H1 (cell line): ENCODE measurements at regions not wholly inside any gene's neighbourhood (a gene's known extent, or its start where the extent isn't known, plus 50 kb on each side); places are given as distances from the start of the nearest gene placed in this dataset.

Experiments
- CTCF ChIA-PET: fragments of 300-600 bp; sonication (Branson Sonifier 250); formaldehyde crosslinking; loops from one replicate; lab custom pipeline; 2021; ENCODE audit not compliant: partially characterized antibody; lab: Charles Lee
- POLR2A ChIA-PET: fragments of 300-600 bp; sonication (Branson Sonifier 250); formaldehyde crosslinking; loops from one replicate; lab custom pipeline; 2021; ENCODE audit warnings: inconsistent platforms; ENCODE audit not compliant: partially characterized antibody; lab: Charles Lee
- DNase-seq, 2 experiments: peaks; one replicate each; pipeline versions ENCODE4 v3.0.0 to v3.0.0-alpha.2; 2010 to 2022; ENCODE audit warnings: low spot score in 2 of 2, low read depth in 1 of 2, mixed read lengths in 1 of 2
- FAIRE-seq: peaks from 2 replicates; lab custom pipeline; 2011; peaks lifted over from hg19 to GRCh38; lab: Jason Lieb, UNC
- H2AFZ ChIP-seq: 2 replicates; pipeline ENCODE4 v1.8.1; 2012; ENCODE audit warnings: low read length, inconsistent platforms
- H2AK5ac ChIP-seq: 2 replicates; pipeline ENCODE4 v1.6.1; 2013; ENCODE audit warnings: low read depth, low read length
- H2BK120ac ChIP-seq: replicated peaks from 2 replicates; pipeline ENCODE3; 2013; ENCODE audit warnings: low read depth, low read length, inconsistent platforms
- H2BK12ac ChIP-seq: 2 replicates; pipeline ENCODE4 v1.6.1; 2013; ENCODE audit warnings: low read depth, low read length
- H2BK15ac ChIP-seq: 2 replicates; pipeline ENCODE4 v1.6.1; 2013; ENCODE audit warnings: low read length
- H2BK20ac ChIP-seq: 2 replicates; pipeline ENCODE4 v1.6.1; 2013; ENCODE audit warnings: low read length
- H2BK5ac ChIP-seq: 2 replicates; pipeline ENCODE4 v1.6.1; 2013; ENCODE audit warnings: low read depth, low read length
- H3K14ac ChIP-seq: 2 replicates; pipeline ENCODE4 v1.6.1; 2013; ENCODE audit warnings: inconsistent platforms; ENCODE audit not compliant: insufficient read length
- H3K18ac ChIP-seq: 2 replicates; pipeline ENCODE4 v1.6.1; 2013; ENCODE audit warnings: low read length; ENCODE audit errors: extremely low read depth
- H3K23ac ChIP-seq: 2 replicates; pipeline ENCODE4 v1.6.1; 2013; ENCODE audit warnings: inconsistent platforms; ENCODE audit not compliant: insufficient read length
- H3K23me2 ChIP-seq: 2 replicates; pipeline ENCODE4 v1.6.1; 2013; ENCODE audit warnings: low read depth, low read length
- H3K27ac ChIP-seq: 2 replicates; pipeline ENCODE4 v1.6.1; 2011; ENCODE audit warnings: low read depth, low read length, inconsistent platforms
- H3K27me3 ChIP-seq, 4 experiments: replicated peaks in 1 of 4; 1 replicate in 1 of 4; 2 replicates in 3 of 4; pipeline versions ENCODE4 v1.6.1 to v1.8.1; 2011 to 2013; ENCODE audit warnings: low read length in 3 of 4, mild to moderate bottlenecking in 3 of 4, inconsistent platforms in 2 of 4, mixed read lengths in 2 of 4, moderate library complexity in 1 of 4; ENCODE audit not compliant: control insufficient read depth in 3 of 4, insufficient read depth in 3 of 4; ENCODE audit errors: extremely low read depth in 1 of 4
- H3K36me3 ChIP-seq, 4 experiments: 2 replicates each; pipeline versions ENCODE4 v1.6.1 to v1.8.1; 2011 to 2013; ENCODE audit warnings: mild to moderate bottlenecking in 4 of 4, low read length in 3 of 4, moderate library complexity in 2 of 4, control low read depth in 1 of 4, inconsistent platforms in 1 of 4; ENCODE audit not compliant: insufficient read depth in 4 of 4, control insufficient read depth in 2 of 4
- H3K4ac ChIP-seq: replicated peaks from 2 replicates; pipeline ENCODE3; 2013; ENCODE audit warnings: low read length, low read depth, mixed read lengths, inconsistent platforms; ENCODE audit not compliant: insufficient read length
- H3K4me1 ChIP-seq, 4 experiments: replicated peaks in 1 of 4; 1 replicate in 1 of 4; 2 replicates in 3 of 4; pipeline versions ENCODE4 v1.6.1 to v1.8.1; 2011 to 2013; ENCODE audit warnings: low read length in 3 of 4, inconsistent platforms in 2 of 4, mixed read lengths in 1 of 4; ENCODE audit not compliant: insufficient read depth in 4 of 4, control insufficient read depth in 3 of 4
- H3K4me2 ChIP-seq, 2 experiments: 2 replicates each; pipeline versions ENCODE4 v1.6.1 to v1.8.1; 2011 to 2013; ENCODE audit warnings: low read depth in 2 of 2, low read length in 2 of 2, control low read depth in 1 of 2, inconsistent platforms in 1 of 2, mild to moderate bottlenecking in 1 of 2; ENCODE audit not compliant: insufficient read depth in 1 of 2
- H3K4me3 ChIP-seq, 4 experiments: fragments of 200-600, 300-600 bp in 1 of 4; sonication (generic), shearing (Covaris generic), sonication (Bioruptor Twin) in 1 of 4; 2 replicates each; pipeline versions ENCODE4 v1.5.1 to v1.8.1; 2011 to 2016; ENCODE audit warnings: low read length in 4 of 4, low read depth in 3 of 4, control low read depth in 2 of 4, inconsistent platforms in 2 of 4, mild to moderate bottlenecking in 2 of 4, mixed read lengths in 1 of 4, moderate library complexity in 1 of 4; ENCODE audit not compliant: insufficient read depth in 2 of 4; ENCODE audit errors: extremely low read depth in 1 of 4
- H3K56ac ChIP-seq: replicated peaks from 2 replicates; pipeline ENCODE3; 2013; ENCODE audit warnings: low read depth, mild to moderate bottlenecking, mixed read lengths, low read length, inconsistent platforms; ENCODE audit not compliant: insufficient read length
- H3K79me1 ChIP-seq: 2 replicates; pipeline ENCODE4 v1.6.1; 2013; ENCODE audit warnings: low read depth, low read length, control low read depth
- H3K79me2 ChIP-seq, 2 experiments: 2 replicates each; pipeline versions ENCODE4 v1.6.1 to v1.8.1; 2012 to 2013; ENCODE audit warnings: low read length in 2 of 2, mild to moderate bottlenecking in 2 of 2, inconsistent platforms in 1 of 2; ENCODE audit not compliant: insufficient read depth in 2 of 2, control insufficient read depth in 1 of 2
- H3K9ac ChIP-seq, 4 experiments: replicated peaks in 1 of 4; 1 replicate in 1 of 4; 2 replicates in 3 of 4; pipeline versions ENCODE4 v1.6.1 to v1.8.1; 2011 to 2013; ENCODE audit warnings: low read depth in 3 of 4, low read length in 3 of 4, control low read depth in 2 of 4, mild to moderate bottlenecking in 2 of 4, moderate library complexity in 2 of 4, inconsistent platforms in 1 of 4; ENCODE audit errors: extremely low read depth in 1 of 4
- H3K9me3 ChIP-seq, 2 experiments: 2 replicates each; pipeline versions ENCODE4 v1.6.1 to v1.8.1; 2012 to 2013; ENCODE audit warnings: mild to moderate bottlenecking in 2 of 2, moderate library complexity in 2 of 2, control low read depth in 1 of 2, inconsistent platforms in 1 of 2, low read depth in 1 of 2, low read length in 1 of 2, mixed read lengths in 1 of 2; ENCODE audit not compliant: insufficient read depth in 2 of 2
- H4K20me1 ChIP-seq, 2 experiments: replicated peaks in 1 of 2; 2 replicates each; pipeline versions ENCODE3 to v1.8.1; 2011 to 2013; ENCODE audit warnings: inconsistent platforms in 2 of 2, low read length in 2 of 2, mild to moderate bottlenecking in 1 of 2; ENCODE audit not compliant: insufficient read depth in 2 of 2, control insufficient read depth in 1 of 2
- H4K5ac ChIP-seq: 2 replicates; pipeline ENCODE4 v1.6.1; 2013; ENCODE audit warnings: low read length, low read depth, mixed read lengths, inconsistent platforms; ENCODE audit not compliant: insufficient read length
- H4K8ac ChIP-seq: 2 replicates; pipeline ENCODE4 v1.8.0; 2013; ENCODE audit warnings: mild to moderate bottlenecking, moderate library complexity, low read length, inconsistent platforms; ENCODE audit not compliant: insufficient read depth; ENCODE audit errors: extremely low read depth
- H4K91ac ChIP-seq: replicated peaks from 2 replicates; pipeline ENCODE3; 2013; ENCODE audit warnings: low read length, mixed read lengths, inconsistent platforms; ENCODE audit not compliant: insufficient read length
- ASH2L ChIP-seq: fragments of 200-600, 300-600 bp; sonication (generic); IDR thresholded peaks from one replicate; pipeline ENCODE4 v1.7.1; 2017; ENCODE audit warnings: low read length
- CHD1 ChIP-seq: IDR thresholded peaks from 2 replicates; pipeline ENCODE4 v1.6.1; 2012; ENCODE audit warnings: low read depth, low read length, improper control_type of control experiment
- POU5F1 ChIP-seq: IDR thresholded peaks from 2 replicates; pipeline ENCODE4 v1.6.1; 2011; ENCODE audit warnings: low read depth, mild to moderate bottlenecking, low read length, moderate library complexity
- RNF2 ChIP-seq: fragments of 200-900, 300-1000 bp; sonication (generic); IDR thresholded peaks from 2 replicates; pipeline ENCODE4 v1.7.1; 2016; ENCODE audit warnings: borderline replicate concordance, low read depth, mild to moderate bottlenecking, antibody characterized with exemption, low read length; ENCODE audit not compliant: poor library complexity, severe bottlenecking; ENCODE audit errors: missing control alignments
- WGBS, 2 experiments: shearing (Covaris generic) in 1 of 2; methylation state at CpG; one replicate each; pipeline versions ENCODE4 v1.1.6 to v1.1.7; 2013 to 2015; ENCODE audit warnings: low lambda C conversion rate in 2 of 2, mixed read lengths in 2 of 2, inconsistent platforms in 1 of 2, low coverage in 1 of 2, missing lambda C conversion rate in 1 of 2; ENCODE audit not compliant: insufficient replicate concordance in 2 of 2, insufficient coverage in 1 of 2, insufficient read length in 1 of 2; ENCODE audit errors: extremely low coverage in 1 of 2, missing lambda C conversion rate in 1 of 2; 5-methylcytosine and 5-hydroxymethylcytosine counted together
- TF ChIP-seq, protein P1 (sequence below): IDR thresholded peaks from 2 replicates; pipeline ENCODE4 v1.6.1; 2011; ENCODE audit warnings: low read length, improper control_type of control experiment

- Histone ChIP-seq H3K23me2 (no peaks in the 10 kb centered on the region), H4K91ac (no peak overlapping the region), H4K5ac (no peak overlapping the region), H2BK12ac (no peak overlapping the region), H3K27ac (no peak overlapping the region), H3K14ac (no peak overlapping the region), H2BK120ac (no peak overlapping the region), H4K8ac (no peak overlapping the region), H3K9ac (no peak overlapping the region), H3K36me3 (no peaks in the 10 kb centered on the region), H4K20me1 (no peaks in the 10 kb centered on the region), H3K4ac (no peak overlapping the region), H2BK15ac (no peak overlapping the region), H3K27me3 (no peaks in the 10 kb centered on the region), H3K79me2 (no peaks in the 10 kb centered on the region), H2AK5ac (no peak overlapping the region), H3K56ac (no peak overlapping the region), H2BK20ac (peak overlapping the region; percentile 95; the same call in 1 of the 2 replicates), H3K4me2 (no peak overlapping the region), H3K9me3 (no peaks in the 10 kb centered on the region), H3K23ac (no peak overlapping the region), H2BK5ac (no peak overlapping the region), H3K4me3 (no peak overlapping the region), H2AFZ (no peak overlapping the region; the same call in 1 of the 2 replicates), H3K18ac (no peak overlapping the region), H3K79me1 (no peaks in the 10 kb centered on the region), H3K4me1 (no peaks in the 10 kb centered on the region)
- 91% methylated on average over 1 of the region's 1 CpG; no CpG with 5 or more reads in 1 of the 2 experiments for WGBS, 2 experiments
- DNase-seq (no peak), FAIRE-seq (no peak)
- ChIA-PET CTCF (no interaction called here), POLR2A (no interaction called here)
- no peak for TF ChIP-seq POU5F1
- no peak for TF ChIP-seq ASH2L
- TF ChIP-seq, protein P1, sequence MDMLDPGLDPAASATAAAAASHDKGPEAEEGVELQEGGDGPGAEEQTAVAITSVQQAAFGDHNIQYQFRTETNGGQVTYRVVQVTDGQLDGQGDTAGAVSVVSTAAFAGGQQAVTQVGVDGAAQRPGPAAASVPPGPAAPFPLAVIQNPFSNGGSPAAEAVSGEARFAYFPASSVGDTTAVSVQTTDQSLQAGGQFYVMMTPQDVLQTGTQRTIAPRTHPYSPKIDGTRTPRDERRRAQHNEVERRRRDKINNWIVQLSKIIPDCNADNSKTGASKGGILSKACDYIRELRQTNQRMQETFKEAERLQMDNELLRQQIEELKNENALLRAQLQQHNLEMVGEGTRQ = no peak
- TF ChIP-seq CHD1 = no peak
- no peak for TF ChIP-seq RNF2
Measured at GRCh38 chr18:42632801-42633200, 482.7 kb downstream of the RIT2 start.
